Stimulated activated CD4-positive, alpha-beta T cell treated with anti-CD3 and anti-CD28 coated beads, Interleukin-12 subunit alpha, Interleukin-12 subunit beta, amount 100 ng/mL, for 24 hours (primary cell): ENCODE measurements at regions not wholly inside any gene's neighbourhood (a gene's known extent, or its start where the extent isn't known, plus 50 kb on each side); places are given as distances from the start of the nearest gene placed in this dataset.
"Not testable (repeated sequence)": the region's sequence is repeated elsewhere in the genome, so short reads cannot be mapped to it uniquely, and the experiment has no call there.

Experiments used
- DNase-seq, 2 experiments: peaks; one replicate each; pipeline ENCODE4 v3.0.0-alpha.2; 2020; ENCODE audit warnings: low read depth in 2 of 2

DNA sequence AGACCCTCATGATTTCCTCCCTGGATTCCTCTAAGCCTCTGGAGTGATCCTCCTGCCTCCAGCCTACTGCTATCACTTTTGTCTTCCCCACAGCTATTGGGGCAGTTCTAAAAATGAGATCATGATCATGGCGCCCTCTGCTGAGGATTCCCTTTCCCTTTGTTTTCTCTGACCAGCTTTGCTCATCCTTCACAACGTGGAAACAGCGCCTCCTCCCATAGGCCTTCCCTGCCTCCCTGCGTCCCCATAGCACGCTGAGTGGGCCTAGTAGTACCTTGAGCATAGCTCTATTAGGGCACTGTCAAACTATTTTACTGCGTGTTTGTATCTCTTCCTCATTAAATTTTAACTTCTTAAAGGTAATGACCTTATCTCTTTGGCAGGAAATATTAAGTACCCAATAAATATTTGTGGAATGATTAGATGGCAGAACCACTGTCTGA is 207.0 kb upstream of the FANCL start:
- peak; percentile 1 to 19 for DNase-seq

DNA sequence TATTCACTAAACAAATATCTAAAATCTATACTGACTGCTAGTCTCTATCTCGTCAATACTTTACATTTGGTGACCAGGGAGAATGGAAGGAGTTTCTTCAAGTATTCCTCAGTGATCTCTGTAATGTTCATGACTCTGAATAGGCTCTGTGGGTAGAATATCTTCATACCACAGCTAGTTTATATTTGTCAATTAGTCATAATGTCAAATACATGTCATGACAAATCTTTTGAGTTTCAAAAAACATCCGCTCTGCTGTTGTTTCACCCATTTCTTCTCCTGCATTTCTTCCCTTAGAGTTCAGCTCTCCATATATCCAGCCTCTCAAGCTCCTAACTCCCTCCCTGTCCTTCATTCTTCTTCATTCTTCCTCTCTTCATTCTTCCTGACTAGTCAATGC is 206.5 kb upstream of the FANCL start:
- no peak for DNase-seq

DNA sequence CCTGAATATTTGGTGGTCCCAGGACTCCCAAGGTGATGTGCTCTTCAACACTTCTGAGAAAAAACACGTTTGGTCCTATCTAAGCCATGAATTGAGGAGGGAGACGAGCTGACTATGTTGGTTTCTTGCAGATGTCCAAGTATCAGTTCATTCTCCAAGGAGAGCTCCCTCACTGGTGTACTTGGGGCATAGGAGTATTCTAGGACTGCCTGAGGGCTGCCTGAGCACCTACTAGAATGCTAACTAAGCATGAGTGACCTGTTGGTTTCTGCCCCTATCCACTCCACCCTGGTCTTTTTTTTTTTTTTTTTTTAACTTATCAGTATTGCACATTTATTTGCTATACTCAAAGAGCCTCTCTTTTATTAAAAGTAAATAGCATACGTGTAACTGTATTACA is 200.5 kb upstream of the FANCL start:
- DNase-seq = no peak

- no peak for DNase-seq
Observed at GRCh38 chr2:58436872-58437271, 195.7 kb upstream of the FANCL start.

- DNase-seq = no peak
Observed at GRCh38 chr2:58435246-58435645, 194.1 kb upstream of the FANCL start.

DNA sequence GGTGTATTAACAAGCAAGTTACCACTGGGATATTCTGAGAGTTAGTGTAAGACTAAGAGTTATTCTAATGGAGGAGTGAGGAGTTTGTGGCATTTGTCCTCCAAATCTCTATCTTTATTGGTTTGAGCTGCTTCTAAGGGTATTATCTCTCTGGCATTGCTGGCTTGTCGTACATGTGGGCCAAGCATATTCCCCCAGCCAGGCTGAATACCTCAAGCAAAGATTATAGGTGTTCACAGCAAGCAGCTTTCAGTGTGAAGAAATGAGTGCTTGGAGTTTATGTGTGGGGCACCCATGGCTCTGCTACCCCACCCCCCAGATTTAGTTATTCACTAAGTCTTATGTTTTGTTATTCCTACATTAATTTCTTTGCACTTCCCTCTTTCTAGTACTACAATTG is 193.6 kb upstream of the FANCL start:
- DNase-seq = no peak

DNA sequence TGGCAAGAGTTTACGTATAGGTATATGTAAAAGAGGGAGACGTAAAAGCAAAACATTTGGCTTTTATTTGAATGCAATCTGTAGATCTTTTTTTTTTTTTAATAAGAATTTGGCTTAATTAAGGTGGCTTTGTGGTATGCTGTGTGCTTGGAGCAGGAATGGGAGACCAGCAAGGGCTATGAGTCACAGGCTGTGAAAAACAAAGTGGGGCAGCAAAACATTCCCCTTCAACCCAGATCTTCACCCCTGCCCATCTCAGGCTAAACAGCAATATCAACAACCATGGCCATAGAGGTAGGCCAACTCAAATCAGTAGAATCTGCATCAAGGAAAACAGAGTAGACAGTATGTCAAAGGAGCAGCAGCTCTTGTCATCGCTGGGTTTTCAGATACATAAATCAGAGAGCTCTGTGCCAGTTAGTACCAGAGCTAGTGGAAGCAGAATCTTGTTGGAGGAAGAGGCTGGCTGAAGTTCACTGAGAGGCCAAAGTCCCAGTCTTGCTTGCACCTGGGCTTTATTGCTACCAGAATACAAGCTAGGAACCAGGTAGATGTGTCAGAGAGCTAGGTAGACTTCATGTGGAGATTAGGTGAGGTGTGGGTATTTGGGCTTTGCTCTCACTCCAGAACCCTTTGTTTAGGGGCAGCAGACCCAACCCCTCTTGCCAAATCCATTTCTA is 191.5 kb upstream of the FANCL start:
- DNase-seq = no peak

GRCh38 chr2:58429014-58429875 is 188.1 kb upstream of the FANCL start:
- no peak for DNase-seq

DNA sequence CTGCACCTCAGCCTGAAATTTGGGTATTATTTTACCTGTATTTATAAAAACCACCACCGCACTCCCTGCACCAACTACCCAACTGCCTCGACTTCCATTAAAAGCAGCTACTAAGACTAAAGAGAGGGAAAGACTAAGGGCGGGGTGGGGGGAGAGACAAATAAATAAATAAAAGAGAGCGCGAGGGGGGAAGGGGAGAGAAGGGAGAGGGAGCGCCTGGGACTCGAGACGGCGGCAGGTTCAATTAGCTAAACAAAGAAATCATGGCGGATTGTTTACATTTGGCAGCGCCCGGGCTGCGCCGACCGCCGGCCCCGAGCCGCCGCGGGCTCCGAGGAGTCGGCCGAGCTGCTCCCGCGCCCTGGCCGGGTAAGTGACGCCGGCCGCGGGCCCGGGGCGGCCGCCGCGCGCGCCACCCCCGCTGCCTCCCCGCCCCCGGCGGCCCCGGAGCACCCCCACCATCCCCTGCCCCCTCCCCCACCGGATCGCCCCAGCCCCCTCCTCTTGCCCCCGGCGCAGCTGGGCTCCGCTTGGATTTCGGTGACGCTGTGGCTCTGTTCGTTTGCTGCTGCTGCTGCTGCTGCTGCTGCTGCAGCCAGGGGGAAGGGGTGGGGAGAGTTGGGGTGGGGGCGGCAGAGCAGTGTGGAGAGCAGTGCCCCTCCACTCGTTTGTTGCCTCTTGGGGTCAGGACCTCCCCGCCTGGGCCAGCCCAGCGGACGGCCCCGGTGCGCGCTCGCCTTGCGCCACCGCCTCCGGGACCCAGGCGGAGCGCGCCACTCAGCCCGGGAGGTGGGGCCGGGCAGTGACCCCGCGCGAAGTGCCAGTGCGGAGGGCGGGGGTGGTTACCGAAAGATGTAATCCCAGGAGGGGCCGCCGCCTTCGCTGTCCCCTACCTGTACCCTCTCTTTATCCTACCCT is 187.2 kb upstream of the FANCL start:
- DNase-seq = no peak

- no peak for DNase-seq
Observed at GRCh38 chr2:58427572-58428095, 186.5 kb upstream of the FANCL start.

DNA sequence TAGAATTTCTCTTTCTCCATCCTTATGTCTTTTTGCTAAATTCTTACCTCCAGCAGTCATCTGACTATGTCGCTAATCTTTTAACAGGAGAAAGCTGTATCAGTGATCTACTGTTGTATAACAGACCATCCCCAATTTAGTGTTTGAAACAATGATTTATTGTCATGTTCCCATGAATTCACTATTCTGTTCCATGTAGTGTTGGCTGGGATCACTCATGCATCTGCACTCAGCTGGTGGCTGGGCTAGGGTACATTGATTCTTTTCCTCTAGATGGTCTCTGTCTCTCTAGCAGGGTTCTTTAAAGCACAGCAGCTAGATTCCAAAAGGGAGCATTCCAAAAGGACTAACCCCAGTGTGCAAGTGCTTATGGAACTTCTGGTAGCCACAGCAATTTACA is 184.2 kb upstream of the FANCL start:
- no peak for DNase-seq

DNA sequence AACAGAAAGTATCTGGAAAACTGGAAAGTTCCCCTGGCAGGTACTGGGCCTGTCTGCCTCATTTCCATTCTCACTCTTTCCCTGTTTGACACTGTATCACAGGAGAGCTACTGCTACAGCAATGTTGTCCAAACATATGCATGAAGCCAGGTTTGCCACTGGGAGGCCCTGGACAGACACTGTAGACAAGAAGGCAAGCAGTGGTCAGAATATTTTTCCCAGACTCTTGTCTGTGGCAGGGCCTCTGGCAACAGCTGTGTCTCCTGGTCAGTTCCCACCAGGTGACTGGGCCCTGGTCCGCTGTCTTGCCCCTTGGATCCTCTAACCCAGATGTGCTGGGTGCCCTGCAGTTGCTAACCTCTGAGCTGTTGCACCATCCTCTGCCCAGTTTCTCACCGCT is 178.9 kb upstream of the FANCL start:
- no peak for DNase-seq

- no peak for DNase-seq
Observed at GRCh38 chr2:58416696-58417095, 175.6 kb upstream of the FANCL start.

- no peak for DNase-seq
Observed at GRCh38 chr2:58414506-58414905, 173.4 kb upstream of the FANCL start.

- DNase-seq = no peak
Observed at GRCh38 chr2:58410549-58410948, 169.4 kb upstream of the FANCL start.

- no peak for DNase-seq
Observed at GRCh38 chr2:58407487-58407886, 166.4 kb upstream of the FANCL start.

DNA sequence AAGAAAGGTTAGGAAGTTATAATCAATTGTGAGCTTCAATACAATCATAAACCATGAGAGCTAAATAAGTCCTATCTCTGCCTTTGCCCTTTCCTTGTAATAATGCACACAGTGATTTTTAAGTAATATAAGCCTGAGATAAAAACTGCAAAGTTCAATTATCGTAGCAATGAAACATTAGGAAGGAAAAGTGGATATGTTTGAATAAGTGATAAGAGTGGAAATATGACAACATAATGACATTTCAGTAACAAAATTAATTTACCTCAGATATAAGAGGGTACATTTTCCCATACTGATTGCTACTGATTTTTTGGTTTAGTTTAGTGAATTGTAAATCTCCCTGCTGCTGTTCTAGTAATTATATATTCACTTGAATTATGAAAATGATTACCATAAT is 164.2 kb upstream of the FANCL start:
- no peak for DNase-seq

- DNase-seq = no peak
Observed at GRCh38 chr2:58401936-58402335, 160.8 kb upstream of the FANCL start.

- DNase-seq = no peak
Observed at GRCh38 chr2:58398406-58398805, 157.3 kb upstream of the FANCL start.

- no peak for DNase-seq
Observed at GRCh38 chr2:58387701-58388100, 146.6 kb upstream of the FANCL start.

GRCh38 chr2:58386904-58387303 is 145.8 kb upstream of the FANCL start:
- not testable (repeated sequence) for DNase-seq

DNA sequence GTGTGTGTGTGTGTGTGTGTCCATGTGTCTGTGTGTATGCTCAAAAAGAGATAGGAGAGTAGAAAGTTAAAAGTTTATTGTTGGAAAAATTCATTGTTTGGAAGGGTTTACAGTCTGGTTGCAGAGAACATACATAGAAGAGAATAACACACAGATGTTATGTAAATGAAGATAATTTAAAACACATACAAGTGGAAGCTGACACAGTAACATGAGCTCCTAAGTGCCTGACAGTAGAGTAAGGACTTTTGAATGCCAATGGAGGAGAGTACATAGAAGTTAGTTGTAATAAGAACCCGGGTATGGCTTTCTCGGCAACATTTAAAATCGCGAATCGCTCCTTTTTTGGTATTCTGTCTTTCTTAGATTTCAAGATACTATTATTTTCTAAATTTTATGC is 137.0 kb upstream of the FANCL start:
- no peak for DNase-seq
